ENCODE measurements at regions not wholly inside any gene's neighbourhood (a gene's known extent, or its start where the extent isn't known, plus 50 kb on each side); places are given as distances from the start of the nearest gene placed in this dataset.

- ATAC-seq (no peak), DNase-seq (ENCODE audit: low spot score) (no peak)
- Histone ChIP-seq H3F3A (replicated peaks; ENCODE audit: low read depth) (no peaks in the 10 kb centered on the region), H3K36me3 (ENCODE audit: insufficient read depth) (no peaks in the 10 kb centered on the region), H4K20me1 (replicated peaks; ENCODE audit: insufficient read depth) (no peaks in the 10 kb centered on the region), H3K27ac (ENCODE audit: low read depth) (no peak overlapping the region), H3K79me2 (replicated peaks; ENCODE audit: insufficient read depth) (no peaks in the 10 kb centered on the region), H3K27me3 (ENCODE audit: insufficient read depth) (no peaks in the 10 kb centered on the region), H3K4me1 (ENCODE audit: insufficient read depth) (no peaks in the 10 kb centered on the region), H3K4me3 (no peak overlapping the region), H3K9me2 (ENCODE audit: insufficient read depth) (peaks cover 6% of the 10 kb centered on the region), H2AFZ (no peak overlapping the region), H3K4me2 (no peak overlapping the region)
- peaks cover 1% of the 10 kb centered on the region for H3K27me3 Mint-ChIP-seq (ENCODE audit: insufficient read depth, low read depth, poor library complexity)
- no peak overlapping the region for H3K27ac Mint-ChIP-seq
- no peak overlapping the region for H3K4me3 Mint-ChIP-seq
- H3K36me3 Mint-ChIP-seq (ENCODE audit: low read depth): no peaks in the 10 kb centered on the region
- H3K9me3 Mint-ChIP-seq: no peaks in the 10 kb centered on the region; the same call in 2 of the 3 replicates
- peaks cover 18% of the 10 kb centered on the region for H3K4me1 Mint-ChIP-seq
- TF ChIP-seq ZNF462 (CRISPR knock-in tag; IDR thresholded peaks at IDR 0.05): no peak
- no peak for TF ChIP-seq ZNF114 (CRISPR knock-in tag; IDR thresholded peaks at IDR 0.05)
- TF ChIP-seq JUNB (IDR thresholded peaks at IDR 0.05; ENCODE audit: unreplicated experiment): no peak
- TF ChIP-seq, protein P1, sequence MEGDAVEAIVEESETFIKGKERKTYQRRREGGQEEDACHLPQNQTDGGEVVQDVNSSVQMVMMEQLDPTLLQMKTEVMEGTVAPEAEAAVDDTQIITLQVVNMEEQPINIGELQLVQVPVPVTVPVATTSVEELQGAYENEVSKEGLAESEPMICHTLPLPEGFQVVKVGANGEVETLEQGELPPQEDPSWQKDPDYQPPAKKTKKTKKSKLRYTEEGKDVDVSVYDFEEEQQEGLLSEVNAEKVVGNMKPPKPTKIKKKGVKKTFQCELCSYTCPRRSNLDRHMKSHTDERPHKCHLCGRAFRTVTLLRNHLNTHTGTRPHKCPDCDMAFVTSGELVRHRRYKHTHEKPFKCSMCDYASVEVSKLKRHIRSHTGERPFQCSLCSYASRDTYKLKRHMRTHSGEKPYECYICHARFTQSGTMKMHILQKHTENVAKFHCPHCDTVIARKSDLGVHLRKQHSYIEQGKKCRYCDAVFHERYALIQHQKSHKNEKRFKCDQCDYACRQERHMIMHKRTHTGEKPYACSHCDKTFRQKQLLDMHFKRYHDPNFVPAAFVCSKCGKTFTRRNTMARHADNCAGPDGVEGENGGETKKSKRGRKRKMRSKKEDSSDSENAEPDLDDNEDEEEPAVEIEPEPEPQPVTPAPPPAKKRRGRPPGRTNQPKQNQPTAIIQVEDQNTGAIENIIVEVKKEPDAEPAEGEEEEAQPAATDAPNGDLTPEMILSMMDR (conservative IDR thresholded peaks at IDR 0.05; ENCODE audit: low read depth in 2 of 2): no peak
- TF ChIP-seq POLR2AphosphoS5 (IDR thresholded peaks at IDR 0.05; ENCODE audit: low read depth): no peak
- no peak for TF ChIP-seq STAT1 (IDR thresholded peaks at IDR 0.05; ENCODE audit: unreplicated experiment)
- TF ChIP-seq ZNF331 (CRISPR knock-in tag; IDR thresholded peaks at IDR 0.05; ENCODE audit: low read depth): no peak
- no peak for TF ChIP-seq REST (IDR thresholded peaks at IDR 0.05; ENCODE audit: unreplicated experiment)
- no peak for TF ChIP-seq EZH2phosphoT487 (IDR thresholded peaks at IDR 0.05; ENCODE audit: unreplicated experiment)
- no peak for TF ChIP-seq CREB1 (CRISPR knock-in tag; IDR thresholded peaks at IDR 0.05; ENCODE audit: low read depth)
- no peak for TF ChIP-seq NANOG (IDR thresholded peaks at IDR 0.05; ENCODE audit: borderline replicate concordance)
- no peak for TF ChIP-seq EZH2 (IDR thresholded peaks at IDR 0.05; ENCODE audit: low read depth, unreplicated experiment)
- TF ChIP-seq ETS1 (IDR thresholded peaks at IDR 0.05): no peak
These were observed 125.6 kb downstream of the MAFB start for GRCh38 chr20:40563296-40563950.
